BLaER1 (cell line): ENCODE measurements at regions not wholly inside any gene's neighbourhood (a gene's known extent, or its start where the extent isn't known, plus 50 kb on each side); places are given as distances from the start of the nearest gene placed in this dataset.

Experiments
- H3K27ac ChIP-seq: shearing (Covaris generic); formaldehyde crosslinking; 2 replicates; pipeline ENCODE4 v1.8.1; 2022
- H3K27me3 ChIP-seq: shearing (Covaris generic); formaldehyde crosslinking; 2 replicates; pipeline ENCODE4 v1.8.1; 2022
- H3K36me3 ChIP-seq: shearing (Covaris generic); formaldehyde crosslinking; 2 replicates; pipeline ENCODE4 v1.8.1; 2022
- H3K4me1 ChIP-seq: shearing (Covaris generic); formaldehyde crosslinking; 2 replicates; pipeline ENCODE4 v1.8.1; 2022
- H3K4me2 ChIP-seq: shearing (Covaris generic); formaldehyde crosslinking; 2 replicates; pipeline ENCODE4 v1.8.1; 2022
- H3K4me3 ChIP-seq: shearing (Covaris generic); formaldehyde crosslinking; 2 replicates; pipeline ENCODE4 v1.8.1; 2022
- H3K9ac ChIP-seq: shearing (Covaris generic); formaldehyde crosslinking; 2 replicates; pipeline ENCODE4 v1.8.1; 2022
- H3K9me3 ChIP-seq: shearing (Covaris generic); formaldehyde crosslinking; 2 replicates; pipeline ENCODE4 v1.8.1; 2022
- H4K20me1 ChIP-seq: shearing (Covaris generic); formaldehyde crosslinking; 2 replicates; pipeline ENCODE4 v1.8.1; 2022
- Cebpa-rat ChIP-seq: shearing (Covaris generic); IDR thresholded peaks from 2 replicates; pipeline ENCODE4 v1.8.1; 2022

DNA sequence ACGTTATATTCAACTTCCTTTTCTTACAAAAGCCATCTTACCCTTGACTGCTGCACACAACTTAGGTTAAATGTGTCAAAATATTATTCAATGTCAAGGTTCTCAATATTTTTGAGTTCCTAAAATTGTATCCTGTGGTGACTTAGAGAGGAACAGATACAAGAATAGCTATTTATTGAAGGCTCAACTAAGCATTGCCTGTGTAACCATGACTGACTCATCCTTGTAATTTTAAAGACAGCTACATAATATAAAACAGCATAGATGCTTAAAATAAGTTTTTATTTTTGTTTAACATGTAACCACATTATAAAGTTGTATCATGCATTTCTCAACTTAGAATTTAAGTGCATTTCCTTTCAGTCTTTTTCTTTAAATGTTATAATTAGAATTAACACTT is 312.9 kb upstream of the RGMB start:
- no peaks in the 10 kb centered on the region for H4K20me1 ChIP-seq
- TF ChIP-seq Cebpa-rat: no peak
- H3K36me3 ChIP-seq: no peaks in the 10 kb centered on the region
- no peak overlapping the region for H3K27ac ChIP-seq
- no peak overlapping the region for H3K9ac ChIP-seq
- no peak overlapping the region for H3K4me3 ChIP-seq
- H3K27me3 ChIP-seq: no peaks in the 10 kb centered on the region
- H3K4me1 ChIP-seq: peaks cover 23% of the 10 kb centered on the region
- no peak overlapping the region for H3K4me2 ChIP-seq
- no peaks in the 10 kb centered on the region; the same call in 1 of the 2 replicates for H3K9me3 ChIP-seq

- no peak overlapping the region for H3K4me3 ChIP-seq
- no peaks in the 10 kb centered on the region for H3K36me3 ChIP-seq
- no peaks in the 10 kb centered on the region for H3K27me3 ChIP-seq
- no peaks in the 10 kb centered on the region; the same call in 1 of the 2 replicates for H3K9me3 ChIP-seq
- H4K20me1 ChIP-seq: no peaks in the 10 kb centered on the region
- no peak overlapping the region for H3K9ac ChIP-seq
- peaks cover 29% of the 10 kb centered on the region for H3K4me1 ChIP-seq
- no peak for TF ChIP-seq Cebpa-rat
- H3K27ac ChIP-seq: no peak overlapping the region
- no peak overlapping the region for H3K4me2 ChIP-seq
Measured at GRCh38 chr5:98461485-98461884, 312.0 kb upstream of the RGMB start.

DNA sequence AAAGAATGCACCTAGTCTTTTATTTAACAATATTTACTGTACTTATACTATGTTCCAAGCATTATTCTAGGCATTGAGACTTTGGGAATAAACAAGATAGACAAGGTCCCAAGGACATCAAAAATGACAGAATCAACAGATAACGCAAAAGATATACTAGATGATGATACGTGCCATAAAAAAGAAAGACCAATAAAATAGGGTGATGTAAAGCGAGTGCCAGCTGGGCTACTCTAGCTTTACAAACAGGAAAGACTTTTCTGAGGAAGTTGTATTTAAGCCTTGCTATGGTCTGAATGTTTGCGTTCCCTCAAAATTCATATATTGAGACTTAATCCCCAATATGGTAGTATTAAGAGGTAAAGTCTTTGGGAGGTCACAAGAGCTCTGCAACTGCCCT is 310.2 kb upstream of the RGMB start:
- no peaks in the 10 kb centered on the region for H3K27me3 ChIP-seq
- TF ChIP-seq Cebpa-rat: no peak
- no peak overlapping the region for H3K9ac ChIP-seq
- H3K9me3 ChIP-seq: no peaks in the 10 kb centered on the region; the same call in 1 of the 2 replicates
- peak overlapping the region; percentile 54 for H3K4me2 ChIP-seq
- peaks cover 43% of the 10 kb centered on the region for H3K4me1 ChIP-seq
- no peak overlapping the region for H3K27ac ChIP-seq
- no peaks in the 10 kb centered on the region for H3K36me3 ChIP-seq
- H4K20me1 ChIP-seq: no peaks in the 10 kb centered on the region
- no peak overlapping the region for H3K4me3 ChIP-seq

DNA sequence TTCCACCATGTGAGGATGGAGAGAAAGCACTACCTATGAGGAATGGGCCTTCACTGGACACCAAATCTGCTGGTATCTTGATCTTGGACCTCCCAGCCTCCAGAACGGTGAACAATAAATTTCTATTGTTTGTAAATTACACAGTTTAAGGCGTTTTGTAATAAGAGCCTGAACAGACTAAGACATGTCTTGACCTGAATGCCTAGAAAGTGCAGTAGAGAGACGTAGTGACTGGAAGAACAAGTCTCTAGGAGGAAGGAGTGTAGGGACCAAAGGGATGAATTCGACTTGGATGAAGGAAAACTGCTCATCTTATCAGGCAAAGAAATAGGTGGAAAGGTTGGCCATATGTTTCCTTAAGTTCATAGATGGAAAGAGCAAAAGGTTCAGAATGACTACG is 309.8 kb upstream of the RGMB start:
- no peaks in the 10 kb centered on the region for H3K27me3 ChIP-seq
- H3K4me1 ChIP-seq: peaks cover 47% of the 10 kb centered on the region
- no peak overlapping the region for H3K27ac ChIP-seq
- no peak for TF ChIP-seq Cebpa-rat
- no peaks in the 10 kb centered on the region for H4K20me1 ChIP-seq
- no peaks in the 10 kb centered on the region; the same call in 1 of the 2 replicates for H3K9me3 ChIP-seq
- H3K4me2 ChIP-seq: peak overlapping the region; percentile 54
- H3K36me3 ChIP-seq: no peaks in the 10 kb centered on the region
- H3K4me3 ChIP-seq: no peak overlapping the region
- H3K9ac ChIP-seq: no peak overlapping the region

DNA sequence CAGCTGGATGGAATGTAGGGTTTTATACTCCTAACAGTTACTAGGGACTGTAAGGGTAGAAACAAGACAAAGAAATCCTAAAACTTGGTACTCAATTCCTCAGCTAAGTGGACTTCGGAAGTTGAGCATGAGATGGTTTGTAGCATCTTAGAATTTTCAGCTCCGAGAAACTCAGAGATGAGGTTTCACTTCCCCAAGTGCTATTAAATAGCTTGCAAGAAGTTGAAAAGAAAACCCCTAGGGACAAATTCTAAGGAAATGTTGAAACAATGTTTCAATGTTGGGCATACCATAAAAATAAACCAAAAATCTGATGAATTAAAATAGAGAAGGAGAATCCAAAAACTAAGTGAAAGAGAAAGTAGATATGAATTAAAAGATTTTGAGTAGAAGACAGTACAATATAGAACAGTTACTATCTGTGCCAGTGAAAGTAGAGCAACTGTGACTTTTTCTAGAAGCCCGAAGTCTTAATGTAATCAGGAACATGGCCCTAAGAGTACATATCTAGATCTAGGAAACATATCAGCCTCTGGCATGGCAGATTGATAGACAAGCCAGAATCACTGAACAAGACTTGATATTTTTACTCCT is 308.6 kb upstream of the RGMB start:
- no peak overlapping the region for H3K4me3 ChIP-seq
- H3K4me2 ChIP-seq: peak overlapping the region; percentile 54

GRCh38 chr5:98468188-98468869 is 305.1 kb upstream of the RGMB start:
- no peak overlapping the region for H3K27ac ChIP-seq
- no peaks in the 10 kb centered on the region for H4K20me1 ChIP-seq
- H3K4me3 ChIP-seq: no peak overlapping the region
- H3K9ac ChIP-seq: no peak overlapping the region
- TF ChIP-seq Cebpa-rat: no peak
- H3K36me3 ChIP-seq: no peaks in the 10 kb centered on the region
- H3K4me1 ChIP-seq: peaks cover 45% of the 10 kb centered on the region
- H3K9me3 ChIP-seq: peaks cover 6% of the 10 kb centered on the region
- no peaks in the 10 kb centered on the region for H3K27me3 ChIP-seq
- H3K4me2 ChIP-seq: peak overlapping the region; percentile 11

More for the DNA sequence above, 308.6 kb upstream of the RGMB start:
- no peak for TF ChIP-seq Cebpa-rat
- H3K27me3 ChIP-seq: no peaks in the 10 kb centered on the region
- no peaks in the 10 kb centered on the region for H3K36me3 ChIP-seq
- H3K4me1 ChIP-seq: peaks cover 47% of the 10 kb centered on the region
- H3K9me3 ChIP-seq: peaks cover 6% of the 10 kb centered on the region
- no peak overlapping the region for H3K9ac ChIP-seq
- H4K20me1 ChIP-seq: no peaks in the 10 kb centered on the region
- peak overlapping the region; percentile 59; the same call in 1 of the 2 replicates for H3K27ac ChIP-seq

DNA sequence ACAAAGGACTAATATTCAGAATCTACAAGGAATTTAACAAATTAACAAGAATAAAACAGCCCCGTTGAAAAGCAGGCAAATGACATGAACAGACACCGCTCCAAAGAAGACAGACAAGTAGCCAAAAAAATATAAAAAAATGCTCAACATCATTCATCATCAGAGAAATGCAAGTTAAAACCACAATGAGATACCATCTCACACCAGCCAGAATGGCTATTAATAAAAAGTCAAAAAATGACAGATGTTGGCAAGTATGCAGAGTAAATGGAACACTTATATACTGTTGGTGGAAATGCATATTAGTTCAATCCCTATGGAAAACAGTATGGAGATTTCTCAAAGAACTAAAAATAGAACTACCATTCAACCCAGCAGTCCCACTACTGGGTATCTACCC is 302.7 kb upstream of the RGMB start:
- no peak overlapping the region for H3K4me3 ChIP-seq
- H3K27ac ChIP-seq: no peak overlapping the region
- H4K20me1 ChIP-seq: no peaks in the 10 kb centered on the region
- H3K4me1 ChIP-seq: peaks cover 22% of the 10 kb centered on the region
- H3K9ac ChIP-seq: no peak overlapping the region
- no peak for TF ChIP-seq Cebpa-rat
- no peaks in the 10 kb centered on the region for H3K27me3 ChIP-seq
- H3K9me3 ChIP-seq: peaks cover 6% of the 10 kb centered on the region
- H3K4me2 ChIP-seq: no peak overlapping the region
- H3K36me3 ChIP-seq: no peaks in the 10 kb centered on the region

DNA sequence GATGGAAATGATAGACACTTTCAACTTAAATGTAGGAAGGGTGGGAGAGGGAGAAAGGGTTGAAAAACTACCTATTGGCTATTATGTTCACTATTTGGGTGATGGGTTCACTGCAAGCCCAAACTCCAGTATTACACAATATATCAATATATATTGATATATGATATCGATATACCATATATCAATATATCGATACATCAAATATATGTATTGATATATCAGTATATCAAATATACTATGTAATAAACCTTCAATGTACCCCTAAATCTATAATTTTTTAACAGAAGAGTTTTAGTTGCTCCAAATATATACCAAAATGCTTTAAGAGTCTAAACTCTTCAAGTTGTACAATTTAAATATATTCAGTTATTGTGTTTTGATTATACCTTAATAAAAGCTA is 302.0 kb upstream of the RGMB start:
- Histone ChIP-seq H3K27me3 (no peaks in the 10 kb centered on the region), H3K27ac (no peak overlapping the region), H3K4me1 (peaks cover 18% of the 10 kb centered on the region), H3K36me3 (no peaks in the 10 kb centered on the region), H3K9me3 (peaks cover 6% of the 10 kb centered on the region), H4K20me1 (no peaks in the 10 kb centered on the region), H3K4me2 (no peak overlapping the region), H3K9ac (no peak overlapping the region), H3K4me3 (no peak overlapping the region)
- no peak for TF ChIP-seq Cebpa-rat

DNA sequence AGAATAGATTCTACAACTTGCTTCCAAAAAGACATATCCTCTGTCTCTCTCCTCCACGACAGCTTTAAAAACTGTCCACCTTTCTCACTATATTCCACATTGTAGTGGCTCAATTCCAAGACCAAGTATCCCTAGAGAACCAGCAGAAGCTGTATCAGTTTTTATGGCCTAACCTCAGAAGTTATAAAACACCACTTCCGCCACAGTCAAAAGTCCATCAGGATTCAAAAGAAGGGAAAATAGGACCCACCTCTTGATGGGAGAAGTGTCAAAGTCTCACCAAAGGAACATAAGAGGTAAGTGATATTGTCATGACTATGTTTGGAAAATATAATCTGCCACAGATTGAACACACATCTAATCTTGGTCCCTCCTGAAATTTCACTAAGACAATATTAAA is 299.2 kb upstream of the RGMB start:
- Histone ChIP-seq H3K27me3 (no peaks in the 10 kb centered on the region), H3K4me3 (no peak overlapping the region), H3K4me2 (no peak overlapping the region), H3K9ac (no peak overlapping the region), H3K36me3 (no peaks in the 10 kb centered on the region), H4K20me1 (no peaks in the 10 kb centered on the region), H3K27ac (no peak overlapping the region), H3K4me1 (no peaks in the 10 kb centered on the region), H3K9me3 (peaks cover 2% of the 10 kb centered on the region)
- TF ChIP-seq Cebpa-rat: no peak

DNA sequence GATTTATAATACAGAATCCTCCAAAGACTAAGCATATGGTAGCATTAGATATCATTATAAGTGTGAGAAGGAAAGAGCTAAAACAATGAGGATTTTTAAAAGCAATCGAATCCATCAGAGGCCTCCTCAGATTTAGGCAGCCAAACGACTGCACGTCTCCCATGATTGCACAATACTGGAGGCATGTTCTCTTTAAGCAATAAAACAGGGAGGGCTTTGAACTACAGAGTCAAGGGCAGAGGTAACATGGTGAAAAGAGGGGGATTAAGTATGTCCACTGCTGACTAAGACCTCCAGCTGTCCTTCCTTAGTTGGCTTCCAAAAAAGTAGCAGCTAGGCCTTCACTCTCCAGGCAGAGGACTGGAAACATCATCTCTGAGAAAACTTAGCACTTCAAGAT is 298.7 kb upstream of the RGMB start:
- Histone ChIP-seq H4K20me1 (no peaks in the 10 kb centered on the region), H3K4me3 (no peak overlapping the region), H3K27ac (no peak overlapping the region), H3K9ac (no peak overlapping the region), H3K27me3 (no peaks in the 10 kb centered on the region), H3K4me2 (no peak overlapping the region), H3K9me3 (no peaks in the 10 kb centered on the region), H3K36me3 (no peaks in the 10 kb centered on the region), H3K4me1 (no peaks in the 10 kb centered on the region)
- 0 out of 2 replicates have a peak, but pooled peaks have one; percentile 61 for TF ChIP-seq Cebpa-rat
